Non-pigmented ciliary epithelial cell (primary cell): ENCODE measurements at regions not wholly inside any gene's neighbourhood (a gene's known extent, or its start where the extent isn't known, plus 50 kb on each side); places are given as distances from the start of the nearest gene placed in this dataset.

Experiments
- DNase-seq: peaks from one replicate; pipeline ENCODE4 v3.0.0-alpha.2; 2010; ENCODE audit warnings: low read depth

DNA sequence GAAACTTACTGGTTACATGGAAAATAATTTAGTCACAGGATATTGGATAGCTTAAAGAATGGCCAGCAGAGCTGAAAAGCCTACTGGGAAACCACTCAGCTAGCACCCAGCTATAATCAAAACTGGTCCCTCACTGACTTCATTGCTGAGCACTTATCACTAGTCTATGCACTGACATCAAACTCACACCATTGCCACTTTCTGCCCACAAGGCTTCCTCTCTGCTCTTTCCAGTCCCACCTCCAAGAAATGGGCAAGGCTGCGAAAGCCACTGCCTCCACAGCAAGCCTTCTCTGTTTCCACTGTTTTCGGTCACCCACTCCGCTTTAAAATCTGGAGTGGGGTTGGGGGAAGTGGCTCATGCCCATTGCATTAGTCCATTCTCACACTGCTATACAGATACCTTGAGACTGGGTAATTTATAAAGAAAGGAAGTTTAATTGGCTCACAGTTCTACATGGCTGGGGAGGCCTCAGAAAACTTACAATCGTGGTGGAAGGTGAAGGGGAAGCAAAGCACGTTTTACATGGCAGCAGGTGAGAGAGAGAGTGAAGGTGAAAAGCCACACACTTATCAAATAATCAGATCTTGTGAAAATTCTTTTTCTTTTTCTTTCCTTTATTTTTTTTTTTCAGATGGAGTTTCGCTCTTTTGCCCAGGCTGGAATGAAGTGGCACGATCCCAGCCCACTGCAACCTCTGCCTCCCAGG lies 77.0 kb upstream of the CERS6 start:
- DNase-seq, result no peak

DNA sequence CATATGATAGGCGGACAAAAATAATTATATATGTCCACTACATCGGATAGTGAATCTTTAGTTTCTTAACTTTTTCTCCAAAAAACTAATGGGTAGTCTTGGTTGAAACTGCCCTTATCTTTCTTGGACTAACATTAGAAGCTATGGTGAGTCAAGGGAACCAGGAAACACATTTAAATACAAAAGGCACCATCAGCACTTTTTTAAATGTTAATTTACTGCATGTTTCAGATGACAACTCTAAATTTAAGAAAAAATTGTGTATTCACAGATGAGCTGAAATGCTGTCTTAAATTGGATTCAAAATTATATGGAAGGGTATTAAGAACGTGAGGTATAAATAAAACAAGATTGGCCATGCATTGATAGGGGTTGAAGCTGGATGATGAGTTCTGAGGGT lies 75.6 kb upstream of the CERS6 start:
- no peak for DNase-seq

DNA sequence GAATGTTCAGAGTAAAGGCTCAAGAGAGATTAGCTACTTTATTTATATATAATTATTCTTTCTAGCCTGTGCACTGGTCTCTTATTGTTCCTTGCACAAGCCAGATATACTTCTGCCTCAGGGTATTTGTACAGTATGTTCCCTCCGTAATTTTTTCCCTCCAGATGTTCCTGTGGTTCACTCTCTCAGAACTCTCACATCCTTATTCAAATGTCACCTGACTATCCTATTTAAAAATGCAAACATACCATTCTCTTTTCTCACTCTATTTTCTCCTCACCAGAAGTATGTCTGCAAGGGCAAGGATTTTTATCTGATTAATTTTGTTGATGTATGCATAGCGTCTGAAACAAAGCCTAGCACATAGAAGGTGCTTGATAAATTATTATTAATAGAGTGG lies 64.0 kb upstream of the CERS6 start:
- DNase-seq, result no peak

DNA sequence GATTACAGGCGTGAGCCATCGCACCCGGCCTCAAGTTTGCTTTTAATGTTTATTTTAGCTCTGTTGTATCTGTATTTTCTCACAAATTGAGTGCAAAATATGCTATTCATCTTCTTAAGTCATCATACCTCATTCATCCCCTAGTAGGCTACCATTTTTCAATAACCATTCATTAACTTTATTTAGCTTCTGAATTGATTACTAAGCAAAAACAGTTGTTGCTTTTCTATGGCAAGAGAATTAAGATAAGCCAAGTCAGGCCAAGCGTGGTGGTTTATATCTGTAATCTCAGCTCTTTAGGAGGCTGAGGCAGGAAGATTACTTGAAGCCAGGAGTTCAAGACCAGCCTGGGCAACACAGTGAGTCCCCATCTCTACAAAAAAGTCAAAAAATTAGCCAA lies 63.3 kb upstream of the CERS6 start:
- DNase-seq, result no peak

DNA sequence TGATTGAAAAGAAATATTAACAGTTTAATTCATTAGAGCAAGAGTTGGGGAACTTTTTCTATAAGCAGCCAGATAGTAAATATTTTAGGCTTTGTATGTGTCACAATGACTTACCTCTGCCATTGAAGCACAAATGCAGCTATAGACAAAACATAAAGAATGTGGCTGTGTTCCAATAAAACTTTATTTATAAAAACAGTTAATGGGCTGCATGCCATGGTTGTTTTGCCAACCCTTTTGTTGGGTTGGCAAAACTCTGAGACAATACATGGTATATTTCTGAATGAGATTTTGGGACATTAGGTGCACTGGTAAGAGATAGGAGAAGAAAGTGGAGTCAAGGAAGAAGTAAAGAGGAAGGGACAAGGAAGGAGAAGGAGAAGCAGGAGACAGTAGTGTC lies 61.8 kb upstream of the CERS6 start:
- no peak for DNase-seq

DNA sequence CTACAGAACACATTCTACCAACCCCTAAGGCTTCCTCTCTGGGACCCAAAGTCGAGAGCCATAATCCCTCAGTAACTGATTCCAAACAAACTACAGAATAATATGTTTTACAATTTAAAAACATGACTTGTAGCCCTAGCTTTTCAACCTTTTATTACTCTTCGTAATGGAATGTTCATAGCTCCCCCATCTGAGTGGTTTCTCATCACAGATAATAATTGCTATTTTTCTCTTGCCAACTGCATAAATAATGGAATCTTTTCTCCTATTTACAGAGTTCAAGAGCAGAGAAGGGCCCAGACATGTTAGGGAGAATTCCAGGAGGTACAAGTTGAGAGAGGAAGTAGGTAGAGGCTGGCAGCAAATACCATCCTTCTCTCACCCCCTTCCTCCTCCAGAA lies 59.9 kb upstream of the CERS6 start:
- no peak for DNase-seq

DNA sequence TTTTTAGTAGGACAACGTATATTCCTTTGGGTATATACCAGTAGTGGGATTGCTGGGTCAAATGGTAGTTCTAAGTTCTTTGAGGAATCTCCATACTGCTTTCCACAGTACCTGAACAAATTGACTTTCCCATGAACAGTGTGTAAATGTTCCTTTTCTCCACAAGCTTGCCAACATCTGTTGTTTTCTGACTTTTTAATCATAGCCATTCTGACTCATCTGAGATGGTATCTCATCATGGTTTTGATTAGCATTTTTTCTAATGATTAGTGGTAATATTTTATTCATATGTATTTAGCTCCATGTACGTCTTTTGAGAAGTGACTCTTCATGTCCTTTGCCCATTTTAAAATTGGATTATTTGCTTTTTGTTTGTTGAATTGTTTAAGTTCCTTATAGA lies 58.4 kb upstream of the CERS6 start:
- DNase-seq, result no peak

DNA sequence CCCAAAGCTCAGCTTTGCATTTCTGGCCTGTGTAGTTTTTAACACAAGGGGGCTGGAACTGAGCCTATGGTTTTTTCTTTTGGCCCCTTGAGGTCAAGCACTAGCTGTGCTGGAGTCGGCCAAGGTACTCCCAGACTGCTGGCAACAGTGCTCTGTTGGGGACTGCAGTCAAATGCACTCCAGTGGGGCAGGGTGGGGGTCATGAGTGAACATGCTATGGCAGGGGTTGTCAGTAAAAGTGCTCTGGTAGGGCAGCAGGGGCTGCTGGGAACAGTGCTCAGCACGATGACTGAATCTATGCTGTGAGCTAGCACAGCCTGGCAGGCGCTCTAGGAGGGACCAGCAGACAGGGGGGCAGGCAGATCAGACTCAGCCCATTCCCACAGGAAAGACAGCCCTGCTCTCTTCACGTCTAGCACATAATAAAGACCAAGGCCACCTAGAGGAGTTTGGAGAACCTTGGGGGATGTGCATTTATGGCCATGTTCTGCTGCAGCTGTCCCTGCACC lies 55.0 kb upstream of the CERS6 start:
- DNase-seq, result no peak

DNA sequence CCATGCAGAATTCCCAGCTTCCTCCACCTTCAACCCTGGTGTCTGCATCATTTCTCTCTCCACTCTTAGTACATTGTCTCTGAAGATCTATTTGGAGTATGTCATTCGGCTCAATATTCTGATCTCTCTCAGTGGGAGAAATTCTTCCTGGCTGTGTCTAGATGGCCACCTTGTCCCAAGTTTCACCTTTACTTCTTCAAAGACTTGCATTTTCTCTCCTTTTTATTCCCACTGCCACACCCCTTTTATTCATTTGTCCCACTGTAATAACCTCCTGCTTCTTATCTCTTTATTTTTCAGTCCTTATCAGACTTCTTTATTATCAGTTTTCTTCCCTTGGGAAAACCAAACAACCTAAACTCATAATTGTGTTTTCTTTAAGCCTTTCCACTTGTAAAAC lies 54.3 kb upstream of the CERS6 start:
- DNase-seq, result no peak

DNA sequence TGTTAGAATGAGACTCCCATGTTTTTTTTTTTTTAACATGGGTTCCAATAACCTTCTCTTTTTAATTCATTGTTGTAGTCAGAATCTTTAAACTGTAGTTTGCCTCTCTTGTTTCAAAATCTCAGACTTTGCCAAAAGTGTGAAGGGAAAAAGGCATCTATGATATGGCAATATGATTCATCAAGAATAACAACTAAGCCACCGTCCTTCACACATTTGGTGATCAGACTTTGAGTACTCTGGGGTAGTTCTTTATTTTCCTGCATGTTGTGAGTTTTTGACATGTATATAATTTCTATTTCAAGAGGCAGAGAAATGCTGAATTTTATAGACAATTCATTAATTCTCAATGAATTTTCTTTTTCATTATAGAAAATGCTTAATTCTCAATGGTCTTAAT lies 53.5 kb upstream of the CERS6 start:
- DNase-seq, result no peak

DNA sequence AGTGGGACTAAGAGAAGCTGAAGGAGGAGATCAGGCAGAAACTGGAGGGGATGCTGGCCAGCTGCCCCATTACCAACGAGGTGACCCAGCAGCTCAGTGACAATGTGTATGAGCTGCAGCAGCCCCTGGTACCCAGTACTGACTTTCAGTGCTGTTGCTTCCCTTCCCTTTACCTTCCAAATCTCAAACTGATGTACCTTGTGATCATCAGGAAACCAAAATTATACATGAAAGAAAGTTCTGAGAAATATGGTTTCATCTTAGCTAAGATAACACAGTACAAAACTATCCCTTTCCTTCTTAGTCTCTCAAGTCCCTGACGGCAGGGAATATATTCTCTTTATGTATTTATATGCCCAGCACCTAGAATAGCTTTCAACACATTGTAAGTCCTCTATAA lies 52.3 kb upstream of the CERS6 start:
- no peak for DNase-seq

DNA sequence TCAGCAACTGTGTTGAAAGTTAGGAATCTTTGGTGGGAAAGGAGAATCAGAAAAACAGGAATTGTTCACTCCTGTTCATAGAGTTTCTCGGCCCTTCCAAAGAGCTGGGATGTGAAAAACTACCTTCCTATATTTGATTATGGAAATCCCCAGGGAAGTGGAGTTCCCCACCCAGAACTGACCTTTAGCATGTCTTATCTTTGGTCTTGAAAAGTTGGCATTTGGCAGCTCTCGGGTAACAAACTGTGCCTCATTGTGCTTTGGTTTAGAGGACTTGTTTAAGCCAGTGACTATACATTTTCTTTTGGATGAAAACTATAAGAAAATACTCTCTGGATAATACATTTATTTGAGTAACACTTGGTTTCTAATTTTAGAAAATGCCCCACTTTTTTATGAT lies 51.3 kb upstream of the CERS6 start:
- DNase-seq, result no peak
